RWPE1 (cell line): ENCODE measurements at regions not wholly inside any gene's neighbourhood (a gene's known extent, or its start where the extent isn't known, plus 50 kb on each side); places are given as distances from the start of the nearest gene placed in this dataset.
"Not testable (repeated sequence)": the region's sequence is repeated elsewhere in the genome, so short reads cannot be mapped to it uniquely, and the experiment has no call there.

Experiments
- CTCF ChIA-PET: fragments of 350-600 bp; sonication (Branson Sonifier 250); formaldehyde crosslinking; extraction: SDS; loops from one replicate; lab custom pipeline; 2021; lab: Yijun Ruan, JAX
- POLR2A ChIA-PET: fragments of 400-600 bp; formaldehyde crosslinking; extraction: SDS; loops from one replicate; lab custom pipeline; 2020; ENCODE audit warnings: antibody characterized with exemption; ENCODE audit not compliant: low non-redundant PET; lab: Yijun Ruan, JAX
- DNase-seq: peaks from one replicate; pipeline ENCODE4 v3.0.0; 2012; ENCODE audit warnings: low spot score
- H3K27ac ChIP-seq: fragments of 450-650 bp; 2 replicates; pipeline ENCODE4 v1.5.1; 2017
- TF ChIP-seq, protein P1 (sequence below): fragments of 450-650 bp; conservative IDR thresholded peaks from 2 replicates; pipeline ENCODE4 v1.5.1; 2017; ENCODE audit warnings: low read depth, mild to moderate bottlenecking

DNA sequence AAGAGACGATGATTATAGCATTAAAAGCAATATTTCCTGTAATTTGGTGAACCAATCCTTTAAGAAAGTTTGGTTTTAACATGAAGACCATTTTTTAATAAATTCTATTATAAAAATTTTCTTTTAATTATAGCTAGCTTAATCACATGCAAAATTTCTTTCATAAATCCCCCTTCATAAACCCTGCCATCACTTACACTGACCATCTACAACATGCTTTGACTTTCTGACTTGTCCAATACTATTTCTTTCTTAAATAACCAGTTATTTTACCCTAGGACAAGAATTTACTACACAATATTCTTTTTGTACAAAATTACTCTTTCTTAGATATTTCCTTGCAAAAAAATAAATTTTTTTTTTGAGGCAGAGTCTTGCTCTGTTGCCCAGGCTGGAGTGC, 1334.8 kb downstream of the CDH11 start:
- no peak overlapping the region for H3K27ac ChIP-seq
- ChIA-PET POLR2A (no interaction called here), CTCF (interaction anchor here (0.6 kb wide), 2 partner anchors 11 to 825 kb away, joined by 3 to 4 read pairs; no protein-coding TSS in a partner anchor)
- no peak for DNase-seq
- TF ChIP-seq, protein P1, sequence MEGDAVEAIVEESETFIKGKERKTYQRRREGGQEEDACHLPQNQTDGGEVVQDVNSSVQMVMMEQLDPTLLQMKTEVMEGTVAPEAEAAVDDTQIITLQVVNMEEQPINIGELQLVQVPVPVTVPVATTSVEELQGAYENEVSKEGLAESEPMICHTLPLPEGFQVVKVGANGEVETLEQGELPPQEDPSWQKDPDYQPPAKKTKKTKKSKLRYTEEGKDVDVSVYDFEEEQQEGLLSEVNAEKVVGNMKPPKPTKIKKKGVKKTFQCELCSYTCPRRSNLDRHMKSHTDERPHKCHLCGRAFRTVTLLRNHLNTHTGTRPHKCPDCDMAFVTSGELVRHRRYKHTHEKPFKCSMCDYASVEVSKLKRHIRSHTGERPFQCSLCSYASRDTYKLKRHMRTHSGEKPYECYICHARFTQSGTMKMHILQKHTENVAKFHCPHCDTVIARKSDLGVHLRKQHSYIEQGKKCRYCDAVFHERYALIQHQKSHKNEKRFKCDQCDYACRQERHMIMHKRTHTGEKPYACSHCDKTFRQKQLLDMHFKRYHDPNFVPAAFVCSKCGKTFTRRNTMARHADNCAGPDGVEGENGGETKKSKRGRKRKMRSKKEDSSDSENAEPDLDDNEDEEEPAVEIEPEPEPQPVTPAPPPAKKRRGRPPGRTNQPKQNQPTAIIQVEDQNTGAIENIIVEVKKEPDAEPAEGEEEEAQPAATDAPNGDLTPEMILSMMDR: no peak

DNA sequence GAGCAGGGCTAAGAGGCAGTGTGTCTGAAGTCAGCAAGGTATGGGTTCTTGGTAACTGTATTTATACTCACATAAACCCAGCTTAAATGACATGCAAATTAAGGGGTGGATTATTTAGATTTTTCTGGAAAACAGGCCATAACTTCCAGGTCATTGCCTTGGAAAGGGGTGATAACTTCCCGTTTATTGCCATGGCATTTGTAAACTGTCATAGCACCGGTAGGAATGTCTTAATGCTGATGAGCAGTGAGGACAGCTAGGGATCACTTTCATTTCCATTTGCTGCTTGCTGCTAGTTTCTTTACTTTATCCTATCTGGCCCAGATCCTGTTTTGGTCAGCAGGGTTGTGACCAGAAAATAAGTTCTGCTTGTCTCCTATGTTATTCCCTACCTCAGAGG, 1336.7 kb downstream of the CDH11 start:
- CTCF ChIA-PET: no interaction called here
- H3K27ac ChIP-seq: no peak overlapping the region
- POLR2A ChIA-PET: no interaction called here
- TF ChIP-seq, protein P1: no peak
- no peak for DNase-seq

DNA sequence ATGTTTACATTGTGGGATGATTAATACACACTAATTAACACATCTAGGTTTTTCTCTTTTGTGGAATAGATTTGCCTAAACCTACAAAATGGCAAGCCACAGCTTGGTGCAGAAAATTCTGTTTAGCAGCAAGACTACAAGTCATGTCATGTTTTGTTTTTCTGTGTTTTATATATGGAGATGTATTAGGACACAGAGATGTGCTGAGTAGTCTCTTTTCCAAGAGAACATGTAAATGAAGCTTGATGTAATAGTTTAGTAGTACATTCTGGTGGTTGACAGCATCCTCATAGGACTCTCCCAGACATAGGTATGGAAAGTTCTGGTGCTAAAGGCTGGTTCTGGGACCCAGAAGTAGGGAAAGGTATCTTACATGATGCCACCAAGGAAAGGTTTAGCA, 1345.4 kb downstream of the CDH11 start:
- DNase-seq: no peak
- CTCF ChIA-PET: no interaction called here
- POLR2A ChIA-PET: no interaction called here
- TF ChIP-seq, protein P1: no peak
- H3K27ac ChIP-seq: no peak overlapping the region

DNA sequence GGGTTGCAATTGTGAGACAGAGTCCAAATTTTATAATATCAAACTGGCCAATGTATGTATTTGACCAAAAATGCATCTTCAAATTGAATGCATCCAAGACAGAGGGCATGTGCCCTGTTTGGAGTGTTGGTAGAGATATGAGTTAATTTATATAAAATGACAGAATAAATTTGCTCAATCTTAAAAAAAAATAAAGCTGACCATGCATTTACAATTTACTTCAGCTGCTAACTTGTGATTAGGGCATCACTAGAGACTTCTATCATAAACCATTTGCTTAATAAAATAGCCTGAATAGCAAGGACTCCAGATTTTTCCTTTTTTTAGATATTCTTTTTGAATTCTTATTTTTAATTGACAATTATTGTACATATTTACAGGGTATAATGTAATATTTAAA, 1345.8 kb downstream of the CDH11 start:
- POLR2A ChIA-PET: no interaction called here

DNA sequence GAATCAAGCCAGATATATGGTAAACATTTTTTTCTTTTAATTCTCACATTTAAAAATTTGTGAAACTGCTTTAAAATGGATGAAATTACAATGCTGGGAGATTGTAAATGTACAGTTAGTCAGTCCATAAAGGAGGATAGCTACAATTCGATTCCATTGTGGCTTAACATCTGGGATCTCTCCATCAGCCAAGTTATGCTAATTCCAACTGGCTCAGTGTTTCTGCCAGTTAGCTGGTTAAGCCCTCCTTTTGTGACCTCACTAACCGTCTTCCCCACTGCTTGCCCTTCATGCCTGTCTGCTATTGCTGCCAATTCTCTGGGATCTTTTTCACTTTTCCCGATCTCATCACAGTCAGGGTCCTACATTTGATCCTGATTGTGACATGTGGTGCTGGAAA, 1347.6 kb downstream of the CDH11 start:
- no peak for DNase-seq
- CTCF ChIA-PET: no interaction called here
- TF ChIP-seq, protein P1: no peak
- H3K27ac ChIP-seq: no peak overlapping the region
- POLR2A ChIA-PET: no interaction called here

More for the DNA sequence above, 1345.8 kb downstream of the CDH11 start:
- CTCF ChIA-PET: no interaction called here
- DNase-seq: no peak
- TF ChIP-seq, protein P1: no peak
- H3K27ac ChIP-seq: no peak overlapping the region

DNA sequence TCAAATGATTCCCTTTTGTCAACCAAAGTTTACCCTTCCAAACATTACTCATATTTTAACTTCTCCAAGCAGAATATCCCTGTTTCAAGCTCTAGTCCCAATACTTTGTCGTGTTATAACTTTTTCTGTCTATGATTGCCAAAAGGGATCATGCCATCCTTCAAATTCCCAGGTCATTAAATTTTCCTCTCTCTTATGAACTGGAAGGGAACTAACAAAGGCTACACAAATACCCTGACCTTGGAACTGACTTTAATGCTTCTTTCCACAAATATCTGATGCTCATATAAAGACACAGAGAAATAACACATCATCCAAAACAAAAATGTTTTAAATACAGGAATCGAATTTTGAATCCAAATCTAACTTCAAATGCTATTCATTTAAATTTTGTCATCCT, 1352.7 kb downstream of the CDH11 start:
- CTCF ChIA-PET: no interaction called here
- POLR2A ChIA-PET: no interaction called here
- H3K27ac ChIP-seq: no peak overlapping the region
- TF ChIP-seq, protein P1: no peak
- no peak for DNase-seq

DNA sequence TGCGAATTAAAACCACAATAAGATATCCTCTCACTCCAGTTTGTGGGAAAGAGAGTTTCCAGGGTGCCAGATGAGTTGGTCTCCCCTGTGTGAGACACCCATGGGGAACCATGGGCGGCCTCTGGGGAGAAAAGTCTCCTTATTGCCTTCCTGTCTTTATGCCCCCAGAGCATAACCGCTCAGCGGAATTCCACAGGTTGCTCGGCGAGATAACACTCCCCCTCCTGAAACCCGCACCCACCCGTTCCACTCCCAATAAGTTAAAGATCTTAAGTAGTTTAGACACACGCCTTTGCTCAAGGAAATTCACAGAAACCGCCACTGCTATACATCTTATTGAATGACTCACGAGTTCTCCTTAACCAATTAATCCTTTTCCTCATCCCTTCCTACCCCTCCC, 1361.6 kb downstream of the CDH11 start:
- H3K27ac ChIP-seq, DNase-seq, CTCF ChIA-PET, POLR2A ChIA-PET: not testable (repeated sequence)
